HG03520 (cell line): ENCODE measurements at regions not wholly inside any gene's neighbourhood (a gene's known extent, or its start where the extent isn't known, plus 50 kb on each side); places are given as distances from the start of the nearest gene placed in this dataset.
"Not testable (repeated sequence)": the region's sequence is repeated elsewhere in the genome, so short reads cannot be mapped to it uniquely, and the experiment has no call there.

Source experiments
- ATAC-seq: cut with Tn5 transposase; IDR thresholded peaks from one replicate; pipeline ENCODE4 v1.9.1; 2021; ENCODE audit warnings: mild to moderate bottlenecking, moderate library complexity; ENCODE audit not compliant: unreplicated experiment

- no peak for ATAC-seq
Observed at GRCh38 chr1:234924450-234925355, 203.9 kb downstream of the TOMM20 start.

DNA sequence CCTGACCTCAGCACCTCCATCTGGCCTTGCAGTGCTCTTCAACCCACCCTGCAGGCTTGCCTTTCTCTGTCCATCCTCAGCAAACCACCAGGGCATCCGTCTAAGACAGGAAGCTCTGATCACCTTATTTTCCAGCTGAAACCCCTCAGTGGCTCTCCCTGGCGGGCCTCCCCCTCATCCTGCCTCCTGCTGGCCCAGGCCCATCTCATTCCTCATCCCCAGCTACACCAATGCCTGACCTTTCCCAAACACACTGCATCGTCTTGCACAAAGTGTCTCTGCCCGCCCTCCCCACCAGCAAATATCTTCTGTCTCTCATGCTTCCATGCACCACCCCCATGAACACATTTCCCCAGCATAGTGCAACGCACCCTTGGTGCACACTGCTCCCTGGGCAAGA lies 205.0 kb downstream of the TOMM20 start:
- ATAC-seq = no peak

- no peak for ATAC-seq
Observed at GRCh38 chr1:234922987-234923386, 205.7 kb downstream of the TOMM20 start.

DNA sequence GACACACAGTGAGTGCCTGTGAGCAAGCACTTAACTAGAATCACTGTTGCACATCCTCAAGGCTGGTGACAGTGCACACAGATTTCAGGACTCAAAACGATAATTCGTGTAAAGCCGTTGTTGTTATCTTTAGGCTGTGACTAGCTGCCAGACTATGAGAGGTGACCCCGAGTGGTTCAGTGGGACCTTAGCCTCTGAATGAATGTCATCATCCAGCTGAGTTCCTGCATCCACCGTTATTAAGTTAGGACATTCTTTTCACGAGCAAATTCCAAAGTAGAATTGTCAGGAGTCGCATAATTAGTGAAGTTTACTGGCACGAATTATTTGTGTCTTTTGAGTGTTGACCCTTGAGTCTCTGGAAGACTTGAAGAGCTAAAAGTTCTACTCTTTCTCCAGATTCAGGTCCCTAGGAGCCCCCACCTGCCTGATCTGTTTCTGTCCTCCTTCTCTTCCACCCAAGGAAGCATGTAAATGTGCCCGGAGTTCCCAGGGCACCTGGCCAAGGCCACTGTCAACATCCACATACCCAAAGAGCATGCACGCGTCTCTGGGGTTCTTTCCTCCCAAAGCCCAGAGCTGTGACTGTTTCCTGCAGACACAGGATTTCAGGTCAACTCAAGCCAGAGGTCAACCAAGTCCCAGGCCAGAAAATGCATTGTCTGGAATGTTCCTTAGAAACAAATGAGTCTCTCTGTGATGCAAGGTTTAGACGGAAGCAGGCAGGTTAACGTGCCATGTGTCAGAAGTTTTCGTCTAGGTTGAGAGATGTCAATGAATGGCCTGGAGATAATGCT lies 207.2 kb downstream of the TOMM20 start:
- ATAC-seq = no peak

DNA sequence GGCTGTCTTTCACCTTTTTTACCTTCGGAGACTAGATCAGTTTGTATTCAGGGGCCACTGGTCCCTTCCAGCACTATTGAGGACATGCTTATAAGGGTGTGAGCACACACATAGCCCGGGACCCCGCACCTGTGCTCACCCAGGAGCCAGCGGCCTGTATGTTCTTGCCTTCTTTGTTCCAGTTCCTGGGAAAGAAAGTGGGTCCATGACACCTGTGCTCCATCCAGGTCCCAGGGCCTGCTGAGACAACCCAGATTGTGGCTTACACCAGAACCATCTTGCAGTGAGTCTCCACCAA lies 207.8 kb downstream of the TOMM20 start:
- ATAC-seq = no peak

DNA sequence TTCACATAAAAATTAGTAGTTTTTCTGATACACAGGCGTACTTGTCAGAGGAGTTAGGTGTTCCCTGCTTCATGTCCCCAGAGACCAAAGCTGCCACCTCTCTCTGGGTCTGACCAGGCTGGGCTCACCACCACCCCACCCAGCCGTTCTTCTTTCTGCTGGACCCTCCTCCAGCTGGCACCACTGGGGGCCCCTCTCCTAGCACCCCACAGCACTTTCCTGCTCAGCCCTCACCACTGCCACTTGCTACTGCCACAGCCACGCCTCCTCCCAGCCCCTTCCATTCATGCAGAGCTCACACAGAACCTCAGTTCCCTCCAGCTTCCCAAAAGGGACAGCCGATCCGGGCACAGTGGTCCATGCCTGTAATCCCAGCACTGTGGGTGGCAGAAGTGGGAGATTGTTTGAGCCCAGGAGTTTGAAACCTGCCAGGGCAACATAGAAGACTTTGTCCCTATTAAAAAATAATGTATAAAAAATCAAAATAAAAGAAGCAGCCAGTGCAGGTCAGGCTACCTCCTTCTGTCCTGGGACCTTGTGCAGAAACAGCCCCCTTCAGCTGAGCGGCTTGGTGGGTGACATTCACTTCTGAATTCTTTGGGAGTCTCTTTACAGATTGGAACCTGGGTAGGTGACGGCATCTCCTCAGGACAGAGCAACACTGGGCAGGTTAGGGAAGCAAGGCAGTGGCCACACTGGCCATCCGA lies 208.3 kb downstream of the TOMM20 start:
- no peak for ATAC-seq

- no peak for ATAC-seq
Observed at GRCh38 chr1:234918961-234919761, 209.5 kb downstream of the TOMM20 start.

DNA sequence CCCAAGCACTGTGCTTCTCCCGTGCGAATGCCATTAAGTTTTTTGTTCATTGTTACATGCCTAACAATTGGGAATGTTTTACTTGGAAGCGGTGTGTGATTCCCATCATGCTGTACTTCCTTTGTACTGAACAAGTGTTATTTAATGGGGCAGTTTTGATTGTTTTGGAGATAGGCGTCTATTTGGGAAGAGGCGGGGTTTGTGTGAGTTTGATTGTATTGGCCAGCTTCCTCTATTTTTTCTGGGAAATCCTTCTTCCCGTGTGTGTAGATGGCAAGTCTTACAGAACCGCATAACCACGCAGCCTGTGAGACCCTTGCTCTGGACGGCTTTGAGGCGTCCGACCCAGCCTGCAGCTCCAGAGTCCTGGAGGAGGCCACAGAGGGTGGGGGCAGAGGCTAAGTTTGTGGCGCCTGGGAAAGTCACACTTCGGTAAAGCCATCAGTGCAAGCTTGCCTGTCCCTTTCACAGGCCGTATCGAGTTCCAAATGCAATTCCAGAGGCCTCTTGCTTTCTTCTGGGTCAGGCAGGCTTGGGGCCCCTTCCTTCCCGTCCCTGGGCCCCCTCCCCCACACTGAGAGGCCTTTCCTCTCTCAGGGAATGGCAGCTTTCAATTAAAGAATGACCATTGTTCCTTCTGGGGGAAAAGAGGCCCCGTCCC lies 210.3 kb downstream of the TOMM20 start:
- no peak for ATAC-seq

DNA sequence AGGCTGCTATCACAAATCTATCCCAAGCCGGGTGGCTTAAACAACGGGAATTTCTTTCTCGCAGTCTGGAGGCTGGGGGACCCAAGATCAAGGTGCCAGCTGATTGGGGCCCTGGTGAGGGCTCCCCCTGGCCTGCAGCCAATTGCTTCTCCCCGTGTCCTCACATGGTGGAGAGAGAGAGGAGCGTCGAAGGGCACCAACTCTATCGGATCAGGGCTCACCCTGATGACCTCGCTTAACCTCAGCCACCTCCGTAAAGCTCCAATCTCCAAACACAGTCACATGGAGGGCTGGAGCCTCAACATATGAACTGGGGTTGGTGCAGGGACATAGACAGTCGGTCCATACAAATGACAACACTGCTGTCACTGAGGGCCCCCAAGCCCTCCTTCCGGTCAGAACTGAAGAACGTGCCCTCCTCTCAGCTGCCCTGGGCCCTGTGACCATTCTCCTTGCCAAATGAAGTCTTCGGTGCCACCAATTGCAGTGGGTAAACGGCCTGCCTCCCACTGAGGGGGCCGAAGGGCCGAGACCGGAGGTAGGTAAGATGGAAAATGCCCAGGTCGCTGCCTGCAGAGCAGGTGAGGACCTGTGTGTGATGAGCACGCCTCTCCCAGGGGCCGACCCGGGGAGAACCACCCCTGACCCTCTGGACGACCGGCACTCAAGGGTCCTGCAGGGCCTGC lies 211.0 kb downstream of the TOMM20 start:
- ATAC-seq = no peak

GRCh38 chr1:234916840-234917239 lies 211.8 kb downstream of the TOMM20 start:
- ATAC-seq = no peak

DNA sequence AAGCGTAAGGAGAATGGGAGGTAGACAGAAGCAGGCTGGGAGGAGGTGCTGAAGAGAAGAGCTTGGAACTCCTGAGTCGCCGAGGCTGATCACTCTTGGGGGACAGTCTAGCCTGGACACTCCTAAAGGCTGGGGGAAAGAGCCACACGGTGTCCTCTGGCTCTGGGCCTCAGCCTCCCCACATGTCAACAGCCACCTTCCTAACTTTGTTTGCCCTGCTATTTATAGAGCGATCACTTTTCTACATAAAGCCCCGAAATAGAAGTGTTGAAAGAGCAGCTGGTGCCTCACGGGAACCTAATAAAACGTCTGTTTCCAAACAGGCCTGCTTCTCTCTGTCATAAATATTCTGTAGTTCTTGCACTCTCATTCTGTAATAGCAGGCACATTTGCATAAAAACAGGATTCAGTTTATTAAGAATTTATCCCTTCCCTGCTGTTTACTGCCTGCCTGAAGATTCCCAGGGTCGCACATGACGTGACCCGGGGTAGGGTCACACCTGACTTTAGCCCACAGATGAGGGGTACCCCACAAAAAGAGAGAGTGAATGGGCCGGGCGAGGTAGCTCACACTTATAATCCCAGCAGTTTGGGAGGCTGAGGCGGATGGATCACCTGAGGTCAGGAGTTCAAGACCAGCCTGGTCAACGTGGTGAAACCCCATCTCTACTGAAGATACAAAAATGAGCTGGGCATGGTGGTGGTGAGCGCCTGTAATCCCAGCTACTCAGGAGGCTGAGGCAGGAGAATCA lies 212.5 kb downstream of the TOMM20 start:
- no peak for ATAC-seq

DNA sequence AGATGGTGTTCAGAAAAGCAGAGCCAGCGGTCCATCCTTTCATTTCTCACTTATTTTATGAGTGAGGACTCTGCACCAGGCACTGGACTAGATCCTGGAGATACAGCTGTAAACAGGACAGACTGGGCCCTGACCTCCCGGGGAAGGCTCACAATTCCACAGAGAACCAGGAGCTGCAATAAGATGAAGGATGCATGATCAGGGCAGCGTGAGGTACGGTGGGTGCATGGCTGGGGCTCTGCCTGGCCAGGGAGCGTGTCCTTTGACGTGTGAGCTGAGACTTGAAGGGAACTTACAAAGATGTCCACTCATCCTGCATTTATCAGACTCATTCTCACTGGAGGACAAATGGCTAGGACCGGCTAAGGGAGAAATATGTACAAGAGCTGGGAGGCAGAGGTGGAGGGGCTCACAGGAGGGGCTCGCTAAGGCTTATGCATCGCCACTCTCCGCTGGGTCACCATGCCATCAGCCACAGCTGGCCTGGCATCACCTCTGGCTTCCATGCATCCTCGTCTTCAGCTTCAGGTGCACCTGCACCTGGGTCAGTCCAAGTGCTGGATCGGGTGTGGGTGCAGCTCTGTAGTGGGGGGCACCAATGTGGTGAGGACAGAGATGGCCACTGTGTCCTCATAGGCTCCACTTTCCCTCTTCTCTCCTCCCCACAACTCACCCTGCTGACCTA lies 213.9 kb downstream of the TOMM20 start:
- no peak for ATAC-seq

GRCh38 chr1:234913771-234914170 lies 214.9 kb downstream of the TOMM20 start:
- ATAC-seq = no peak

DNA sequence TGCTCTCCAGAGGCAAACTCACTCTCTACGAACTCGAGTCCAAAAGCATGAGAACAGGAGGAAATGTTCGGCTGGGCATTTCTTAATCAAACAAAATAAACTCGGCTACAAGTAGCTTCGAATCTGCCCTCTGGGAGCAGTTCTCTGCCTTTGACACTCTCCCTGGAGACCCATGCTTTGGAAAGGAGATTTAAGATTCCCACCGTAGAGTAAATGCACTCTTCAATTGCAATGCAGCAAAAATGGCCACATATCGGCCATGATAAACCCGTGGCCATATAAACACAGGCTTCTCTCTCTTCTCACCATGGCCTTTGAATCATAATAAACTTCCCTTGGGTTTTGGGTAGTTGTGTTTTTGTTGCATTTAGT lies 215.4 kb downstream of the TOMM20 start:
- ATAC-seq = no peak

GRCh38 chr1:234912548-234913277 lies 215.9 kb downstream of the TOMM20 start:
- no peak for ATAC-seq

DNA sequence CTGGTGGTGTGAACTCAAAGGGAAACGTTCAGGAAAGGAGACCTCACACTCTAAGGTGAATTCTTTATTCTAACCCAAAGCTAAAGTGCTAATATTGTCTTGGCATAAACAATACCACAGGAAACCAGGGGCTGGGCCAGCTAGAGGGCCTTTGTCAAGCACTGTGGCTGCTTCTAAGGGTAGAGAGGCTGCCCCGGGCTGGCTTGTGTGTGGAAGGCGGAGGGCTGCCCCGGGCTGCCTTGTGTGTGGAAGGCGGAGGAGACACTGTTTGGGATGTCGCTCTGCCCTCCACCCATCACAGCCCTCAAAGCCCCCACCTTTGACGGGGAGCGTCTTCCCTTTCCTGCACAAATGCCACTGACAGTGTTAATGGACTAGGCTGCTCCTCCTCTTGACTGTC lies 216.8 kb downstream of the TOMM20 start:
- no peak for ATAC-seq

DNA sequence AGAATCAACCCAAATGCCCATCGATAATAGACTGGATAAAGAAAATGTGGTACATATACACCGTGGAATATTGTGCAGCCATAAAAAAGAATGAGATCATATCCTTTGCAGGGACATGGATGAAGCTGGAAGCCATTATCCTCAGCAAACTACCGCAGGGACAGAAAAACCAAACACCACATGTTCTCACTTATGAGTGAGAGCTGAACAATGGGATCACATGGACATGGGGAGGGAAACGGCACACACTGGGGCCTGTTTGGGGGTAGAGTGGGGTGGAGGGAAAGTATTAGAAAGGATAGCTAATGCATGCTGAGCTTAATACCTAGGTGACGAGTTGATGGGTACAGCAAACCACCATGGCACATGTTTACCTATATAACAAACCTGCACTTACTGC lies 217.5 kb downstream of the TOMM20 start:
- not testable (repeated sequence) for ATAC-seq

DNA sequence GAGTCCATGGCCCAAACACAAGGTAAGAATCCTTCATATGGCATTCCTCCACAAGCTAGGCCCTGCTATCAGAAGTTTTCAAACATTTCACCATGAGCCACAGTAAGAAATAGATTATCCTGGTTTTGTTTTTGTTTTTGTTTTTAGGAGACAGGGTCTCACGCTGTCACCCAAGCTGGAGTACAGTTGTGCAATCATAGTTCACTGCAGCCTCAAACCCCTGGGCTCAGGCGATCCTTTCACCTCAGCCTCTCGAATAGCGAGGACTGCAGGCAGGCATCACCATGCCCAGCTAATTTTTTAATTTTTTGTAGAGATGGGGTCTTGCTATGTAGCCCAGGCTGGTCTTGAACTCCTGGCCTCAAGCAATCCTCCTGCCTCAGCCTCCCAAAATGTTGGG lies 218.8 kb downstream of the TOMM20 start:
- ATAC-seq = no peak
